Skeletal muscle cell (primary cell): ENCODE measurements at regions not wholly inside any gene's neighbourhood (a gene's known extent, or its start where the extent isn't known, plus 50 kb on each side); places are given as distances from the start of the nearest gene placed in this dataset.

Experiments used
- DNase-seq: peaks from one replicate; pipeline ENCODE4 v3.0.0-alpha.2; 2010; ENCODE audit warnings: low read depth
- H3K4me3 ChIP-seq: 2 replicates; pipeline ENCODE4 v1.5.1; 2011; ENCODE audit warnings: low read depth, mild to moderate bottlenecking, control low read depth, low read length, moderate library complexity

DNA sequence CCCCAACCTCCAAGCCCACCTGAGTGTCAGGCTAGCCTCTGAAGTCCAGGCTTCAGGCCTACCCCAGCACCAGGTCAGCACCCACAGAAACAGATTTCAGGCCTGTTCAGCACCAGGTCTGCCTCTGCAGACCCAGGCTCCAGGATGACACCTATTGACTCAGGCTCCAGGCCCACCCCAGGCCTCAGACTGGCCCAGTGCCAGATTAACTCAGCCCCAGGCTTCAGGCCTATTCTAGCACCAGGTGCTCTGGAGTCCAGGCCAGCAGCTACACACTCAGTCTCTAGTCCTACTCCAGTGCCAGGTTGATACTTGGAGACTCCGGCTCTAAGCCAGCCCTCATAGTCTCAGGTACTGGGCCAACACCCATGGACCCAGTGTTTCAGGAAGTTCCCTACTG is 541.7 kb upstream of the PBX1 start:
- no peak overlapping the region for H3K4me3 ChIP-seq
- DNase-seq = no peak

DNA sequence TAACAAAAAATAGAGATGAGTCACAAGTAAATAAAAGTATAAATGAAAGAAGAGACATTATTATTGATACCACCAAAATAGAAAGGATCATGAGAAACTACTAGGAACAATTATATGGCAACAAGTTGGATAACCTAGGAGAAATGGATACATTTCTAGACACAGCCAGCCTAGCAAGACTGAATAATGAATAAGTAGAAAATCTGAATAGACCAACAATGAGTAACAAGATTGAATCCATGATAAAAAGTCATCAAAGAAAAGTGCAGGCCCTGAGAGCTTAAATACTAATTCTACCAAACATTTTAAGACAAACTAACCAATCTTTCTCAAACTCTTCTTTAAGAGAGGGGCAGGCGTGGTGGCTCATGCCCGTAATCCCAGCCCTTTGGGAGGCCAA is 538.6 kb upstream of the PBX1 start:
- no peak for DNase-seq
- no peak overlapping the region for H3K4me3 ChIP-seq

DNA sequence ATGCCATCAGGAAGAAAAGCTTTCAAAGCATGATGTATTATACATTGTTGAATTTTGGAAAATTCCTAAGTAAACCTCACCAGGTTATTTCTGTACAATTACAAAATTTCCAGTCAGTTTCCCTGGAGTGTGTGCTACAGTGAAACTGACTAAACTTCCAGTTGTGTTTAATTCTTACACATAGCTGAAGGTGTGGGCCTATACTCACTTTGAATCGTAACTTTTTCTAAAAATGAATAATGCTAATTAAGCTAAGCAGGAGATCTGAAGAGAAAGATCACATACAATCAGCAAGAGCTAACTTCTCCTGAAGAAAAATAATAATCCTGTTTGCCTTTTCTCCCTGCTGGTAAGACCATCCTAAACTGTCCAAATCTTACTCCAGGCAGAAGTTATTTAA is 537.2 kb upstream of the PBX1 start:
- no peak overlapping the region for H3K4me3 ChIP-seq
- no peak for DNase-seq

DNA sequence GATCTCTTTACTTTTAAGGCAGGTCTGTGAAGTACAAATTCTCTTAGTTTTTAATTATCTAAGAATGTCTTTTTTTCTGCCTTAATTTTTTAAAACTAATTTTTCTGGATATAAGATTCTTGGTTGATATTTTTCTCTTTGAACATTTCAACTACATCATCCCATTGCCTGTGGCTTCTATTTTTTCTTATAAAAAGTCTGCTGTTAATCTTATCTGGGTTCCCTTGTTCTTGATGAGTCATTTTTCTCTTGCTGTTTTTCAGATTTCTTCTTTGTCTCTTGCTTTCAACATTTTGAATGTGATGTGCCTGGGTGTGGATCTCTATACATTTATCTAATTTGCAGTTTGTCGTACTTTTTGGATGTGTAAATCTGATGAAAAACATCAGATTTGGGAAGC is 525.2 kb upstream of the PBX1 start:
- H3K4me3 ChIP-seq = no peak overlapping the region
- no peak for DNase-seq

- H3K4me3 ChIP-seq = no peak overlapping the region
Measured at GRCh38 chr1:164040754-164041153, 518.2 kb upstream of the PBX1 start.

DNA sequence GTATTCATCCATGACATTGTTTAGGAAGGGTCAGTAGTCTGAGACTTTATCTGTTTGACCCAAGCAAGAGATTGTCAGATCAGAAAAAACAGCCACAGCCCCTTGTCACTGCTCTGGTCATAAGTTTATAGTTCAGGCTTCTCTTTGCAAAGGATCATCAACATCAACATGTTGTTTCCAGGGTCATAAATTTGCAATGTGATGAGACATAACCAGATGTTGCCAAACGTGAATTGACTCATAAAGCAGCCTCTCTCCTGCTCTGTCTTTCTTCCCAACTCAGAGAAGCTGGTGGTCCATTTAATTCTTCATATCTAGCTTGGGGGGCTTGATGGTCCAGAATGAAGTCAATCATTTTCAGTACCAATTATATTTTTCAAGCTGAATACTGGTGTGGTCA is 507.2 kb upstream of the PBX1 start:
- no peak for DNase-seq
- no peak overlapping the region for H3K4me3 ChIP-seq

More at GRCh38 chr1:164040754-164041153, 518.2 kb upstream of the PBX1 start:
- no peak for DNase-seq

- no peak for DNase-seq
- H3K4me3 ChIP-seq = no peak overlapping the region
Measured at GRCh38 chr1:164054331-164054730, 504.7 kb upstream of the PBX1 start.

- H3K4me3 ChIP-seq = no peak overlapping the region
- no peak for DNase-seq
Measured at GRCh38 chr1:164058198-164058597, 500.8 kb upstream of the PBX1 start.

DNA sequence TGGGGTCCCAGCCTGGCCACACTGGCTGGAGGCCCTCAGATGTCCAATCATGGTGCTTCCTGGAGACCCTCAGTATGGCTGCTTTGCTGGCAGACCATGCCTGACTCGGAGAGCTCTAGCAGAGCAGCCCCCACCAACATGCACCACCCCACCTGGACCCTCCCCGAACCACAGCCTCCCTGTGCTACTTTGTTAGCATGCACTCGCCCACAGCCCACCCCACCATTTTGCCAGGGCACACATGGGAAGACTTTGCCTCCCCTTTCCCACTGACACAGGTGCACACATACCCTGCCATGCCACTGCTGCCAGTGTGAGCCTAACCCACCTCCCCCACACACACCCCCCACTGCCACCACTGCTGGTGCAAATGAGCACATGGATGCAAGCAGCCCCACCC is 497.5 kb upstream of the PBX1 start:
- H3K4me3 ChIP-seq = no peak overlapping the region

GRCh38 chr1:164064501-164064900 is 494.5 kb upstream of the PBX1 start:
- H3K4me3 ChIP-seq = no peak overlapping the region
- no peak for DNase-seq

More for the DNA sequence above, 497.5 kb upstream of the PBX1 start:
- DNase-seq = no peak

- H3K4me3 ChIP-seq = no peak overlapping the region
- DNase-seq = no peak
Measured at GRCh38 chr1:164071288-164071687, 487.7 kb upstream of the PBX1 start.

- H3K4me3 ChIP-seq = no peak overlapping the region
Measured at GRCh38 chr1:164086832-164087231, 472.2 kb upstream of the PBX1 start.

GRCh38 chr1:164087906-164088453 is 471.0 kb upstream of the PBX1 start:
- DNase-seq = no peak
- no peak overlapping the region for H3K4me3 ChIP-seq

More at GRCh38 chr1:164086832-164087231, 472.2 kb upstream of the PBX1 start:
- DNase-seq = no peak

DNA sequence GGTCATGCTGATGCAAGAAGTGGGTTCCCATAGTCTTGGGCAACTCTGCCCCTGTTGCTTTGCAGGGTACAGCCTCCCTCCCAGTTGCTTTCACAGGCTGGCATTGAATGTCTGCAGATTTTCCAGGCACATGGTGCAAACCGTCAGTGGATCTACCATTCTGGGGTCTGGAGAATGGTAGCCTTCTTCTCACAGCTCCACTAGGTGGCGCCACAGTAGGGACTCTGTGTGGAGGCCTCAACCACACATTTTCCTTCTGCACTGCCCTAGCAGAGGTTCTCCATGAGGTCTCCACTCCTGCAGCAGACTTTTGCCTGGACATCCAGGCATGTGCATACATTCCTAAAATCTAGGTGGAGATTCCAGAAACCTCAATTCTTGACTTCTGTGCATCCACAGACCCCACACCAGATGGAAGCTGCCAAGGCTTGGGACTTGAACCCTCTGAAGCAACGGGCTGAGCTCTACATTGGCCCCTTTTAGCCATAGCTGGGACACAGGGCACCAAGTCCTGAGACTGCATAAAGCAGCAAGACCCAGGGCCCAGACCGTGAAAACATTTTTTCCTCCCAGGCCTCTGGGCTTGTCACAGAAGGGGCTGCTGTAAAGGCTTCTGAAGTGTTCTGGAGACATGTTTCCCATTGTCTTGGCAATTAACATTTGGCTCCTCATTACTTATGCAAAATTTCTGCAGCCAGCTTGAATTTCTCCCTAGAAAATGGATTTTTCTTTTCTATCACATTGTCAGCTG is 466.2 kb upstream of the PBX1 start:
- no peak for DNase-seq
- no peak overlapping the region for H3K4me3 ChIP-seq

- no peak for DNase-seq
- H3K4me3 ChIP-seq = no peak overlapping the region
Measured at GRCh38 chr1:164093543-164093942, 465.4 kb upstream of the PBX1 start.

DNA sequence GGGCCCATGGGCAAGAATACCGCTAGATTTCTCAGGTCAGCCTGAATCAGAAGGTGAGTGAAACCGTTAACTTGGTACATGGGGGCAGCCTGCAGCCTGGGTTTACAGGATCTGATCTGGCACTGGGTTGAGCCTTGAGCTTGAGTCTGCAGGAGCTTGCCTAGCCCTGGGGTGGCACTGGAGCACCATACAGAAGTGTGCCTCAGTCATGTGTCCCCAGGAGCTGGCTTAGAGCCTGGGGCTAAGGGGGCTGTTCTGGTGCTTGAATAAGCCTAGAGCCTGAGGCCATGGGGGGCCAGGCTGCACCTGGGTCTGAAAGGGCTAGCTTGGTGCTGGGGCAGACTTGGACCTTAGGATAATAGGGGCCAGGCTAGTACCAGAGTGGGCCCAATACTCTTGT is 457.2 kb upstream of the PBX1 start:
- H3K4me3 ChIP-seq = no peak overlapping the region
- no peak for DNase-seq

- no peak for DNase-seq
- no peak overlapping the region for H3K4me3 ChIP-seq
Measured at GRCh38 chr1:164131949-164132348, 427.0 kb upstream of the PBX1 start.

DNA sequence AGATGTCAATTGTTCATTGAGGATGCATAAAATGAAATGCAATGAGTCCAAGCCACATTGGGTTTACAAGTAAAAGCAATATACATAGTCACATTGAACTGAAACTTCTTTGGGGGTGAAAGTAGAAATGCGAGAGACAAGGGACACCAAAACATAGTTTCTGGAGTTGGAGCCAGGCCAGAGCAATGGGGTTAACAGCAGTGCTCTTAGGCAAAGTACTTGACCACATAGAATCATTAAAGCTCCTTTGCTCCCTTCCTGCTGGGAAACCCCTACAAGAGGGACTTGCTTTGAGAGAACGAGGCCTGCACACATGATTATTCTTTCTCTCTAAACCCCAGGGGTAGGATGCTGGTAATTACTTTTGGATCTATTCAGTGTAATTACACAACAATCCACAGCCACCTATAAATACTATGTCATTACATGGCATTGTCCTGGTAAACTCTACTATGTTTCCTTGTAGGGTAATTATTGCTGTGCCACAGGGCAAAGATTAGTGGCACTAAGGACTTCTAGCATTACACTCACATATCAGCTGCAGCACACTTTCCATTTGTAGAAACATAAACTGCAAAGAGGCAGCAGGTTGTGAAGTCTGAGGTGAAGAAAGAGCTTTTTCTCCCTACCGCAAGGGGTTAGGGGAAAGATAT is 421.6 kb upstream of the PBX1 start:
- no peak for DNase-seq
- no peak overlapping the region for H3K4me3 ChIP-seq

DNA sequence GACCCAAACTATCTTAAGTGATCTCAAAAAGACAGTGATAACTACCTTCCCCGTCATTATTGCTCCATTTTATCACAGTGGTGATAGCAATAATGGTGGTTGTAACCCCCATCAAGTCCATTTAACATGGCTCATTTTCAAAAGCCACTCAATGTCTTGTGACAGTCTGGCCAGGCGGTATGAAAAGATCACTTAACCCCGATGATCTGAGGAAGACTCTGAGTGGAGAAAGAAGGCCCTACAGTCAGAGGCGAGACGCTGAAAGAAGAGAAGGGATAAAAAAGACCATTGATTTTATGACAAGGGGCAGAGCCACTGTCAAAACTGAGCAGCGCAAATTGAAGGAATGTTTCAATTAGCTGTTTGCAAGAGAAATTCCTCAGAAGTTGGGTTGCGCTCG is 417.2 kb upstream of the PBX1 start:
- DNase-seq = no peak
- H3K4me3 ChIP-seq = no peak overlapping the region

DNA sequence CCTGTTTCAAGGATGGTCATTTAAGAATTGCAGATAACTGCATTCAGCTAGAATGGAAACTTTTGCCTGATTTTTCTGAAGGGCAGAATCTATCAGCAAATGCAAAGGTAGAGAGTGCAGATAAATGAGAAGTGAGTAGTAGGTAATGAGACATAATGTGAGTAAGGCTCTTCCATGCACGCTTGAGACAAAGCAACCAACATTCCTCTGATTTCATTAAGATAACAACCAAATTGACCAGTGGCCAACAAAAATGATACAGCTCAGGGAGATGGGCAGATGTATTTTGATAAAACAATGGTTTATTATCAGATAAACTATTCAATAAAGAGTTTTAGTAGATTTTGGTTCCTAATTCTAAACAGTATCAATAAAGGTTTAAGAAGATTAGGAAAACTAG is 404.4 kb upstream of the PBX1 start:
- no peak for DNase-seq
- no peak overlapping the region for H3K4me3 ChIP-seq

- DNase-seq = no peak
- no peak overlapping the region for H3K4me3 ChIP-seq
Measured at GRCh38 chr1:164155347-164155746, 403.6 kb upstream of the PBX1 start.
